ENCODE measurements at regions not wholly inside any gene's neighbourhood (a gene's known extent, or its start where the extent isn't known, plus 50 kb on each side); places are given as distances from the start of the nearest gene placed in this dataset.

DNA sequence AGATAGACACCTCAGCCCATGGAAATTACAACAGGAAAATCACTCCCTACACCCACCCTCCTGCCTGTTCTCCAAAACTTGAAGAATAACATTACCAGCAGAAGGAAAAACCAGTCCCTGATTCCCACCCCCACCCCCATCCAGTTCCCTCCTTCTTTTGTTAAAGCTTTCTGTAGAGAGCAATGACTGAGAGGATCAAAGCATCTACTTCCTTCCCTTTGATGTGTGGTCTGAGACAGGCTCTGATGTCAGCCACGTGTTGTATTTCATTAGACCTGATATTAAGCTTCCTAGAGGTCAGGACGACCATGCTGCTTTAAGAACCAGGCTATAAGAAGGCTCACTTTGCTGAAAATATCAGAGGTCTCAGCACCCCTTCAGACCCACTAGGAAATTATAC lies 73.9 kb upstream of the HAO2 start:
- DNase-seq (ENCODE audit: extremely low spot score), result no peak
- whole genome bisulfite sequencing, result 35% methylated on average over 2 of the region's 2 CpGs
- H3K4me1 ChIP-seq (ENCODE audit: insufficient read depth), result no peaks in the 10 kb centered on the region
- no peaks in the 10 kb centered on the region for H3K36me3 ChIP-seq (ENCODE audit: insufficient read depth)
- no peak overlapping the region for H3K27ac ChIP-seq (ENCODE audit: low read depth)
- H3K4me3 ChIP-seq (ENCODE audit: low read depth, low read length), result no peak overlapping the region

DNA sequence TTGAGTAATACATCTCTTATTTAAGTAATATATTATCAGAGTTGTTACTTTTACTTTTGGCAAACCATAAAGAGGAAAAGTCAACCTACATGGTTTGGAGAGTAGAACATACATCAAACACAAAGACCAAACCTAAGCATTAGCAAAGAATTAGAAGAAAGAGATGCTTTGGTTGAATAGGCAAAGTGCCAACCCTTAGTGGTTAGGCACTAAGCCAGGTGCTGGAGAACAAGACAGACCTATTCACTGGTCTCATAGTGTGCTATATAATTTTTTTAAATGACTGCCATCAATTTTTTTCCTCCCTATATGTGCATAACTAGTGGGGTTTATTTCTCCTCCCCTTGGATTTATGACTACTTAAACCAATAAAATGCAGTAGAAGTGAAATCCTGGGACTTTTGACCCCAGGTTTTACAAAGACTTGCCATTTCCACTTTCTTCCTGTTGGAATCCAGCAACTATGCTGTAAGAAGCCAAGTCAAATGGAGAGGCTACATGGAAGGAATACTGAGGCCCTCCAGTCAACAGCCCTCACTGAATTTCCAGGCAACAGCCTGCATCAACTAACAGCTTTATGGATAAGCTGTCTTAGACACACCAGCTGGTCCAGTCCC lies 69.8 kb upstream of the HAO2 start:
- DNase-seq (ENCODE audit: extremely low spot score), result no peak
- Histone ChIP-seq H3K4me3 (ENCODE audit: low read depth, low read length) (no peak overlapping the region), H3K36me3 (ENCODE audit: insufficient read depth) (no peaks in the 10 kb centered on the region), H3K27ac (ENCODE audit: low read depth) (no peak overlapping the region), H3K4me1 (ENCODE audit: insufficient read depth) (no peaks in the 10 kb centered on the region)

DNA sequence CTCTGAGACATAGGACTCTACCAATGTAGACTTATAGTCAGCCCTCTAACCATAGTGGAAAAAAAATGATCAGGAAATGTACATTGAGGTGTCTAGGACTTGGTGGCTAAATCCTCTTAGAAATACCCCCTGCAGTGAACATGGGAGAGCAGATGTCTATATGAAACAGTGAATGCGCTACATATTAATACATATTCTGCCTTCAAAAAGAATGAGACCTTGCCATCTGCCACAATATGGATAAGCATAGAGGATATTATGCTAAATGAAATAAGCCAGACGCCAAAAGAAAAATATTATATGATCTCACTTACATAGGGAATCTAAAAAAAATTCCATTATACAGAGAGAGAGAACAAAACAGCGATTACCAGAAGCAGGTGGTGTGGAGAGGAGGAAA lies 66.6 kb upstream of the HAO2 start:
- H3K36me3 ChIP-seq (ENCODE audit: insufficient read depth), result no peaks in the 10 kb centered on the region
- H3K4me1 ChIP-seq (ENCODE audit: insufficient read depth), result no peaks in the 10 kb centered on the region
- no peak for DNase-seq (ENCODE audit: extremely low spot score)
- WGBS, result 89% methylated on average over 3 of the region's 3 CpGs
- no peak overlapping the region for H3K4me3 ChIP-seq (ENCODE audit: low read depth, low read length)
- H3K27ac ChIP-seq (ENCODE audit: low read depth), result no peak overlapping the region

DNA sequence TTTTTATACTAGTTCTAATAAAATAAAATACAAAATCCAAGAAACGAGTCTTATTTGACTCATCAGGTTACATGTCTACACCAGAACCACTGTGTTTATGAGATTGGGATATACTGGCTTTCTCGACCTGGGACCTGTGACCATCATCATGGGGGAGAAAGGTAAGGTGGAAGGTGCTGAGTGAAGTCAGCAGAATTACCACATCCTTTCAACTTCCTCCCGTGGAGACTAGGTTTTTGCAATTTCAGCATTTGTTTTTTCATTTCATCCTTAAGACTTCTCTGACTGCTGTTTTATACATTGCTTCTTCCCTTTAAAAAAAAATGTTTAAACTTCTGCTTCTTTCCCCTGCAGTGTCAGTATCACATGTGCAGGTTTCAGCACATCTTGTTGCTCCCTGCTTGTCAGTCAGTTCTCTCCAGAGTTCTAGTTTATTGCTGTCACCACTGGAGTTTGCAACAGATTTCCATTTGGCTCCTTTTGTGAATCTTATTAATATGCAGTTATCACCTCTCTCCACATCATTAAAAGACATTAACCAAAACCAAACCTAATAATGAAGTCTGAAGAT lies 60.4 kb upstream of the HAO2 start:
- no peak for DNase-seq (ENCODE audit: extremely low spot score)
- H3K36me3 ChIP-seq (ENCODE audit: insufficient read depth), result no peaks in the 10 kb centered on the region
- no peak overlapping the region for H3K27ac ChIP-seq (ENCODE audit: low read depth)
- H3K4me3 ChIP-seq (ENCODE audit: low read depth, low read length), result no peak overlapping the region
- no peaks in the 10 kb centered on the region for H3K4me1 ChIP-seq (ENCODE audit: insufficient read depth)
- WGBS, result 45% methylated on average over 3 of the region's 3 CpGs

DNA sequence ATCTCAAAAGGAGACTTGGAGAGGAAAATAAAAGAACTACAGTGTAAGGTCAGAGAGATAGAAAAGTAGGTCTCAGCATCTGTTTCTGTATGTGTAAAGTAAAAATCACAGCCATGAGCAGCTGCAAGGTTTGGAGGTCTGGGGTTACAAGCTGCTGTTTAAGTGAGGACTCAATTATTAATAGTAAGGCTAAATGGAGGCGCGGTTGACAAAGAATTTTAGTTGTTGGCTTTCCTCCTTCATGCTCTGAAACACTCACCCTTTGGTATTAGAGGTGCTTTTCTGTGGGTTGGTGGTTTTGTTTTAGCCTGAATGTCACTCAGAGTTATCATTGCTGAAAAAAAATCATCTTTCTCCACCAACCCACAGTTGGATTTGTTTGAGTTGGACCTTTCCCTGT lies 59.8 kb upstream of the HAO2 start:
- Histone ChIP-seq H3K27ac (ENCODE audit: low read depth) (no peak overlapping the region), H3K36me3 (ENCODE audit: insufficient read depth) (no peaks in the 10 kb centered on the region), H3K4me3 (ENCODE audit: low read depth, low read length) (no peak overlapping the region), H3K4me1 (ENCODE audit: insufficient read depth) (no peaks in the 10 kb centered on the region)
- no peak for DNase-seq (ENCODE audit: extremely low spot score)
- 86% methylated on average over 2 of the region's 2 CpGs for WGBS

DNA sequence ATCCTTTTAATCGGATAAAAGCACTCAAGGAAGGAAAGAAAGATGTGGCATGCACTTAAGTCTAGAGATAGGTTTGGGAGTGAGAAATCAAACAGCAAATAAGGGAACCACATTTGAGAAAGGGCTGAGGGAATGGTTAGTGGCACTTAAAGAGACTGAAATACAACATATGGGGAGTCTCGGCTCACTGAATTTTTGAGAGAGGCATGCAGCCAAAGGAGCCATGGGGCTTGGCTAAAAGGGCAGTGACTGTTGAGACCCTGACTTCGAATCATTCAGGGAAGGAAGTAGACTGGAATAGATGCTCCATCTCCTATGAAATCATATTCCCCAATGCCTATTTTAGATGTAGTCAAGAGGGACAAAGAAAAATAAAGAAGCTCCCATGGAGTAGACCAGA lies 58.3 kb upstream of the HAO2 start:
- Histone ChIP-seq H3K27ac (ENCODE audit: low read depth) (no peak overlapping the region), H3K36me3 (ENCODE audit: insufficient read depth) (no peaks in the 10 kb centered on the region), H3K4me1 (ENCODE audit: insufficient read depth) (no peaks in the 10 kb centered on the region), H3K4me3 (ENCODE audit: low read depth, low read length) (no peak overlapping the region)
- 40% methylated on average over 3 of the region's 3 CpGs for WGBS
- no peak for DNase-seq (ENCODE audit: extremely low spot score)

DNA sequence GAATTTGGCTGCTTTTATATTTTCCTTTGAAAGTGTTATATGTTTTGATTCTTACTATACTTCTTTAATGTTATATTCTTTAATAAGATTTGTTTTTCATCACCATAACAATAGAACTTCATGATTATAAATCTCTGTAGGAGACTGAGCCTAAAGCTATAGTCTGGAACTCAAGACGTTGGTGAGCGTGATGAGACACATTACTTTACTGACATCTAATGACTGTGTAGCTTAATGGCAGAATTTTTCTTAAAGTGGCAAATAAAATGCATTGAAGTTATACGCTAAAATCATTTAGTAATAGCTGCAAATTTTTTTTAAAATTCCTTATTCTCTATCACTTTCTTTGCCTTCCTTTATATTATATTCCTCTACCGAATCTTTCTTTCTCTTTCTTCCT lies 56.1 kb upstream of the HAO2 start:
- DNase-seq (ENCODE audit: extremely low spot score), result no peak
- 73% methylated on average over 4 of the region's 4 CpGs for WGBS
- Histone ChIP-seq H3K27ac (ENCODE audit: low read depth) (no peak overlapping the region), H3K36me3 (ENCODE audit: insufficient read depth) (no peaks in the 10 kb centered on the region), H3K4me3 (ENCODE audit: low read depth, low read length) (no peak overlapping the region), H3K4me1 (ENCODE audit: insufficient read depth) (no peaks in the 10 kb centered on the region)

DNA sequence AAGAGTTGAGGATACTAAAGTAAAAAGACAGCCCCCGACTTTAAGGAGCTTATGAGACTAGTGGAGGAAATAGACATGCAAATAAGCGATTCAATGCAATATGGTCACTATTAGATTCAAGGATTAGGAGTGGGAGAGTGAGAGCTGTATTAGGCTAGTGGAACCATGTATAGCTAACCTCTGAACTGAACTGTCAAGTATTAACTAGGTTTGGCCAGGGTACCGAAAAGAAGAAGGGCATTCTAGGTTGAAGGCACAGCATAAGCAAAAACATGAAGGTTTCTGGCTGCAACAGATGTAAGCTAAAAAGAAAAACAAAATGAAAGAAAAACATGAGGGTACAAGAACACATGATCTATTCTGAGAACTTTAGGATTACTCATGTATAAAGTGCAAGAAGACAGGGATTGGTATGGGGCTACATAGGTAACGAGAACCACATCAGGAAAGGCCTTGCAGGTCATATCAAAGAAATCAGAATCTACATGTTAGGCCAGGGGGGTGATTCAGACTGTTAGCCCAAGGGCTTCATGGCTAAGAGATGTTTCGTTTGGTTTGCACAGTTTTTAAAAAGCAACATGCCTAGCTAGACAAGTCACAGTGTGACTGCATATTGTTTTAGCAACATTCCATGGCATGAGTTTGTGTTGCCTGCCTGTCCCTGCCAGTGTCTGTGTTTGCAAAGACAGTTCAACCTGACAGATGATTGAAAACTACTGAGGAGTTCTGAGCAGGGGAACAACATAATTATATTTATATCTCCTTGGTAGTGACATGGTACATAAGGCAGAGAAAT lies 54.4 kb upstream of the HAO2 start:
- no peak for DNase-seq (ENCODE audit: extremely low spot score)
- no peaks in the 10 kb centered on the region for H3K36me3 ChIP-seq (ENCODE audit: insufficient read depth)

DNA sequence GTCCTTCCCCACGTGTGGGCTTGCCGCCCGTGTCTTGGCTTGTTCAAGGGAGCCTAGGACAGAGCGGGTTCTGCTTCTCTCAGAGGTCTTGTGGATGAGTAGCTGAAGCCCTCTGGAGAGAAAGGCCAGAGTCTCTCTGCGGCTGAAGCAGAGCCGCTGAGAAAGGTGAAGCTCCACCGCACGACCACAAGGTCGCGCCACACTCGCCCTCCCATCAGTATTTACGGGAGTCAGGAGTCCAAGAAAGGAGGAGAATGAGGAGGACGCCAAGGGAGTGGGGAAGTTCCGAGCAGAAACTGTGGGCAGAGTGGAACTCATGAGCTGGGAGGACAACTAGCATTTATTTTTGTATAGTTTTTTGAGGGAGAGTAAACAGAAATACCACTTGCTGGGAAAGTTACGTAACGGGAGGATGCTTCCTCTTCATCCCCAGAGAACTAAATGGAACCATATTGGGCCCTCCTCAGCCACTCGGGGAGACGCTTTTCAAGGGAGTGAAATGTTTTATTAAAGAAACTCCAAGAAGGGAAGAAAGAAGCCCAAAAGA lies 51.6 kb upstream of the HAO2 start:
- no peaks in the 10 kb centered on the region for H3K36me3 ChIP-seq (ENCODE audit: insufficient read depth)
- no peak for DNase-seq (ENCODE audit: extremely low spot score)
- no peak overlapping the region for H3K4me3 ChIP-seq (ENCODE audit: low read depth, low read length)
- WGBS, result 85% methylated on average over 18 of the region's 18 CpGs
- no peak overlapping the region for H3K27ac ChIP-seq (ENCODE audit: low read depth)
- no peaks in the 10 kb centered on the region for H3K4me1 ChIP-seq (ENCODE audit: insufficient read depth)

More for the DNA sequence above, 54.4 kb upstream of the HAO2 start:
- no peak overlapping the region for H3K27ac ChIP-seq (ENCODE audit: low read depth)
- 90% methylated on average over 5 of the region's 5 CpGs for WGBS
- H3K4me1 ChIP-seq (ENCODE audit: insufficient read depth), result no peaks in the 10 kb centered on the region
- H3K4me3 ChIP-seq (ENCODE audit: low read depth, low read length), result no peak overlapping the region

DNA sequence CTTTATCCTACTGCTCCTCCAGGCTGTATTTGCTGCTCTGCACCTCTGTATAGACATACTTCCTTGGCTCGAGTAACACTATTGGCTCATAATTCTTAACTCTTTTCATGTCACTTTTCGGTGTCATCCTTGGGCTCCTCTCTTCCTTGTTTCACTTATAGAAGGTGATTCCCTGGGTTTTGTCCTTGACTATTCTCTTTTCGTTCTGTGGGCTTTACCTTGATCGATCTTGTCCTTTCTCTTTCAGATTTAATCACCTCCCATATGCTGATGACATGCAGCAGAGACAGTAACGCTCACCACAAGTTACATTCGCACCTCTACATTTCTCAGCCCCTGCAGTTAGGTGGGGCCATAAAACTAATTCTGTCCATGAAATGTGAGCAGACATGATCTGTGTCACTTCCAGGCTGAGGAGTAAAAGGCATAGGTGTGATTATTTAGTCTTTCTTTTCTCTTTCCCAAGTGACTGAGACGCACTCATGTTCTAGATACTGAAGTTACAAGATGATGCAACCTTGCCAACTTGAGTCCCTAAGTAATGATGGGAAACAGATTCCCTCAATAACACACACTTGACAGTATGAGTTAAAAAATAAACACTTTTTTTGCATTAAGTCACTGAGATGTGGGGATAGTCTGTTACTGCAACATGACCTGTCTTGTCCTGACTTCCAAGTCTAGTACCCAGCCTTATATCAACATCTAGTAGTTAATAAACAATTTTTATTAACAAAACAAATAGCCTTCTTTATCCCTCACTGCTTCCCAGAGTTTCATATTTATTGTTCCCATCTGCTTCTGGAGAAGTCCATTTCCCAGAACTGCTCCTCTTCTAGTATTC lies 49.9 kb upstream of the HAO2 start:
- Histone ChIP-seq H3K27ac (ENCODE audit: low read depth) (no peak overlapping the region), H3K4me1 (ENCODE audit: insufficient read depth) (no peaks in the 10 kb centered on the region), H3K4me3 (ENCODE audit: low read depth, low read length) (no peak overlapping the region), H3K36me3 (ENCODE audit: insufficient read depth) (no peaks in the 10 kb centered on the region)
- no peak for DNase-seq (ENCODE audit: extremely low spot score)
- 81% methylated on average over 7 of the region's 7 CpGs for WGBS
